ENCODE measurements at regions not wholly inside any gene's neighbourhood (a gene's known extent, or its start where the extent isn't known, plus 50 kb on each side); places are given as distances from the start of the nearest gene placed in this dataset.

DNA sequence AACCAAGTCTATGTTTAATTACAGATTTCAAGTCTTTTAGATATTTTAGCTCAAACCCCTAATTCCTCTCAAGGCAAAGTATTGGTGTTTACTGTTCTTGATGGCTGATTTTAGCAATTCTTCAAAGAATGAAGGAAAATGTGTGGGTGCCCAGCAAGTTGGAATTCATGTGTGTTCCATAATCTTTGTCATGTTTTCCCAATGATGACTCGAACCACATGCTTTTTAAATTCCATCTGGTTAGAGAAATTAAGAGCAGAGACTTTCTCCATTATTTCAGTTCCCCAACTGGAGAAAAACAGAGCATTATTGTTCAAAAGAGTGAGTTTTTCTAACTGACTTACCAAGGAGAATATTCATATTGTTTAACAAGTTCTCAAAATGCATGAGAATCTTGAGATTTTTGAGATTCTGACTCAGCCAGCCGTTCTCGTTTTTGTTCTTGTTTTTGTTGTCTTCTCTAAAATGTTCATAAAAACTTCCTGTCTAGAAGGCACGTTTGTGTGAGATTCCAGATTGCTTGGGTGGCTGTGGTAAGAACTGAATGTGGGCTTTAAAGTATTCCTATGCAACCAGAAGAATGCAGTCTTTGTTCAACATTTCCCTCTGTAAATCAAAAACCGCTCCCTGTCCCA is 404.7 kb downstream of the IRS2 start:
- no peak for DNase-seq (ENCODE audit: low read depth in 2 of 3, low spot score in 2 of 3)

DNA sequence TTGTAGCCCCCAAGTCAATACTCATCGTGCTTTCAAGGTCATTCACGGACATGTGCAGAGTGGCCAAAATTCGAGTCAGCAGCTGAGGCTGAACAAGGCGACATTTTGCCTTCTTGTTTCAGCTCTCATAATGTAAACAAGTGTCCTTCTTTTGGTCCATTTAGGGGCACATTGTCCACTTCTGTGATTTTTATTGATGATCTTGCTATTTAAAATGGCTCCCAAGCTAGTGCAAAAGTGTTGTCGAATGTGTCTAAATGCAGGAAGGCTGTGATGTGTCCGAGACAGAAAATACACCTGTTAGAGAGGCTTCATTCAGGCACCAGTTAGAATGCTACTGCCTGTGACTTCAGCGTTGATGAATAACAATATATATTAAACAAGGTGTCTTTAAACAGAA is 405.9 kb downstream of the IRS2 start:
- no peak for DNase-seq (ENCODE audit: low read depth in 2 of 3, low spot score in 2 of 3)

DNA sequence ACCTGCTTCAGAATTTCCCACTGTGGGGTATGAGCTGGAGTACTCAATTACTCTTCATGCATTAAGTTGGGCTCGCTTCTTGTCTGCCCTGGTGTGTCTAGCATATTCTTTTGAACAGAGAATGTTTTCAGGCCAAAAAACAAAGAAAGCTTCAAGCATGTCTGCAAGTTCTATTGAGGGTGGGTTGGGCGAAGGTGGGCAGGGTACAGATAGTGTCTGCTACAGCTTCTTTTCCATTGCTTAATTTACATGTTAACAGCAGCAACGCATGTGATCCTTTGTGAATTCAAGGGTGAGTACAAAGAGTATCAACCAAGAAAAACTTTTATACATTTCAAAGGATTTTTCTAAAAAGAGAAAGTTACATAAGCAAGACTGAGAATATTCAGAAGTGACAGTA is 406.5 kb downstream of the IRS2 start:
- DNase-seq (ENCODE audit: low read depth in 2 of 3, low spot score in 2 of 3) = no peak

DNA sequence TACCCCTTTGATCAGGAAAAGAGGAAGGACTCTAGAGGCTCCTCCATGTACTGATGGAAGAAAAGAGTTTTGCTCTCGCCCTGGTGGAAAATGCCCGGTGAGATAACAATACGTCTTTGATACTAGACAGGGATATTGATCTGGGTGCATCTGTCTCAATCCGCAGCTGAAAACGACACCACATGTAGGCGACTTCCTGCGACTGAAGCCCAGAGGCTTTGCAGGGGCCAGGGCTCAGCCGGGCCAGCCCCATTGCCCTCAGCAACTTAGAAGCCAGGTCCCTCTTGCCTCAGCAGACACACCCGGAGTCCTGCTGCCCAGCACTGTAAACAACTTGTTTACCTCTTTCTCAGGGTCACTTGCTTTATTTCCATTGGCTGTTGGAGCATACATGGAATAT is 409.4 kb downstream of the IRS2 start:
- no peak for DNase-seq (ENCODE audit: low read depth in 2 of 3, low spot score in 2 of 3)

DNA sequence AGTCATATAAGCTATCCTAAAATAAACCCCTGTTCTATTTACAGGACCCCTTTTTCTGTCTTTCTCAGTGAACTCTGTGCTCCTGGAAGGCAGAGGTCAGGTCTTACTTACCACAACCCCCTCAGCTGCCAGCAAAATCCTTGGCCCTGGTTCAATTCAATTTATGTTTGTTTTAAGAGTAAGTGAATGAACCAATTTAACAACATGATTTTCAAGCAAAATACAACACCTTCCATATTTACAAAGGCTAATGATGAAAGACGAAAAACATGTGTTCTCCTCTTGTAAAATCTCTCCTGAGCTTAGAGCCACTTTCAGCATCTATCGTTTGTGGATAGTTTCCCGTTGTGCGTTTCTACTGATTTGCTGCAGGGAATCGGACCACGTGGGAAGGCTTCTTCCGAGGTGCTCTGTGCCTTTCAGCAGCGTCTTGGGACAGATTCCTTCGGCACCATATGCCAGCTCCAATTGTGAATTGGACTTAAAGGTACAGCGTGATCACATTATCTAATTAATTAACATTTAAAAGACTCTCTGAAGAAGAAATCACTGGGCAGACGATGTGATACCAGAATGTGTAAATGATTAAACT is 411.7 kb downstream of the IRS2 start:
- DNase-seq (ENCODE audit: low read depth in 2 of 3, low spot score in 2 of 3) = no peak

DNA sequence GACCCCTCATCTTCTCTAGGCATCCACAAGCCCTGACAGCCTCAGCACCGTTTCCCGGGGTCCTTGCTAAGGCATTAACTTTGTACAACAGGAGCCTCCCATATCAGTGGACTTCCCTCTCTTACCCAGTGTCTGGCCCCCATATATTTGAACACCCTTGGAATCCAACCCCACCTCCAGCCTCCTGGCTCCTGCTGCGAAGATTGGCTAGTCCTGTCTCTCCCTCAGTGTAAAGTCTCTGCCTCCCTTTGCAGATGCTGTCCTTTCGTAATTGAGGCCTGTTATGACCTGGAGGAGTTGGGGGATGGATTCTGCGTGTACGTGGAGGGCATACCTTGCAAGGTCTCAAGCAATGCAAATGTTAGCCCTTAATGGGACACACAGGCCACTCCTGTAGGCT is 413.7 kb downstream of the IRS2 start:
- no peak for DNase-seq (ENCODE audit: low read depth in 2 of 3, low spot score in 2 of 3)

DNA sequence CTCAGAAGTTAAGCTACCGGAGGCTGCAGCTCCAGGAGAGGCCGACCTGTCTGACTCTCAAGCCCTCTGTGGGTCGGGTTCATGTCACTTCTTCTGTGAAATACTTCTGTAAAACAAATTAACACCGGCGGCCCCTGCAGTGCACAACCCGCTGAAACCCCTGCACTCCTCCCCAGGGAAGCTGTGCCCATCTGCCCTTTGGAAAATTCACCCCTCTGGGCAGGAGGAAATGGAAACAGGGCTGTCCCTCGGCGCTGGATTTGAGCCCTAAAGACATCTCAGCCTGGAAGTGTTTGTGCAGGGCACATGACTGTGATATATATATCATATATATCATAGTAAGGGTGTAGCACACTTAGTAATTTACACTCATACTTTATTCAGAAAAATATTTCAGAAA is 415.3 kb downstream of the IRS2 start:
- DNase-seq (ENCODE audit: low read depth in 2 of 3, low spot score in 2 of 3) = no peak

DNA sequence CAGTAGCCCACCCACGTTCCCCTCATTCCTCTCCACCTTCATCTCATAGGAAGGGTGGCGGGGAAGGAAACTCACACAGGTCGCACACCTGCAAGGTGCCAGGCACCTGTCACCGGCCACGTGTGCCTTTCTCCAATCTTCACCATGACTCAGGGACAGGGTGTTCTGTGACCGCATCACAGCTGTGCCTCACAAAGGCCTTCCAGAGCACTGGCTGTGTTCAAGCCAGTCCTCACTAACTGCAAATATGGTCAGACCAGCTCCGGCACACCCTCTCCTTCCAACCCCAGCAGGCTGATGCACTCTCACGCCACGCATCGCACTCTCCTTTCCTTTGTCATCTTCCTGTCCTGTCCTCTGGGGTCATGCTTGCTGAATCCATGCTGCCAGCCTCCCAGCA is 415.9 kb downstream of the IRS2 start:
- no peak for DNase-seq (ENCODE audit: low read depth in 2 of 3, low spot score in 2 of 3)

DNA sequence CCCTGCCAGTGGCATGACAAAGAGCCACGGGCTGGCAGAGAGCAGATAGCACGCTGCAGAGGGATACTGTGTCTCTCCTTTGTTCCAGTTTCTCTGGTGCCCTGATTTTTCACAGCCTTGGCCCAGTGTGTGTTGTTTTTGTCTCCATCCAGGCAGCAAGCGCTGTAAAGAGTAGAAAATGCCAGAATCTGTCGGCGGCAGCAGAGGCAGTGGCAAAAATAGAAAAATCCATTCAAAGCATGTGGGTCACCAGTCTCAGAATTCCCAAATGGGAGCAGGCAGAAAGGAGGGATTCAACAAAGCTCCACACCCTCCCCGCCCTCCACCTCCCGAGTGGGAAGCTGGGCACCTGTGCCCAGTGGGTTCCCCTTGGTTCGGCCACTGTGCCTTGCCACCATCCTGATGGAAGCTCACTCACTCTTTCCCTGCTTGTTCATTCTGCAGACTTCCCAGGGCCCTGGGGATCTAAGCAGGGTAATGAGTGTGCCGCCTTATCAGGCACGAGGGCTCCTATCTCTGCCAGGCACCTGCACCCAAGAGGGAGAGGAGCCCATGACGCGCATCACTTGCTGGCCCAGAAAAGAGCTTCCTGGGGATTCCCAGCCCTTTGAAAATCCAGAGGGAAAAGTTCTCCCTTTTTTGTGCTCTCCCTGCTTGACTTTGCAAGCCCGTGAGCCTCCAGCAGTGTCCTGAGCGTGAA is 416.9 kb downstream of the IRS2 start:
- DNase-seq (ENCODE audit: low read depth in 2 of 3, low spot score in 2 of 3) = no peak

DNA sequence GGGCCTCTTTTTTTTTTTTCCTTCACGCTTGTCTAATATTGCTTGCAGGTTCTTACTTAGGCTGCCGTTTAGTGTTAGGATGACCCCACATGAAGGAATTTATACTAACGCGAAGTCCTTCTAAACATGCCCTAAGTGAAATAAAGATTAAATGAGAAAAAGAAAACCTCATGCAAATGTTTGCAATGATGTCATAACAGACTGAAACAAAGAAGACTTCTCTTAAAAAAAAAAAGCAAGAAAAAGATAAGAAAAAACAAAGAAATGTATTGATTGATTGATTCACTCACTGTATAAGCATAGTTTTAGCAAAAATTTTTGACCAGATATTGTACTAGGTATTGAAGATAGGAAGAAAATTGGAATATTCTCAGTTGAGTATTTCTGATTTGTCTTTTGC is 418.2 kb downstream of the IRS2 start:
- DNase-seq (ENCODE audit: low read depth in 2 of 3, low spot score in 2 of 3) = no peak

DNA sequence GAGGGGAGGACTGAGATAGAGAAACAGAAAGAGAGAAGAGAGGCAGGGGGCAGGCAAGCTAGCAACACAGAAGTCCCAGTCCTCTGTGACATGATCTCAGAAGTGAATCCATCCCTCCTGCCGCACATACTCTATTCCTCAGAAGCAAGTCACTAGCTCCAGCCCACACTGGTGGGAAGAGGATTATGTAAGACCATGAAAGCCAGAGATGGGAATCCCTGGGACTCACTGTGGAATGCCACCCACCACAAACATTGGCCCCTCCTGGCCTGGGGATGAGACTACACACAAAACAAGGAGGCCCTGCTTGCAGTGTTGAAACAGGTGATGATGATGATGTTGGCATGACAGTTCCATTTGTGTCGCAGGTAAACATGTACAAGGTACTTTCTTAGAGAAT is 419.9 kb downstream of the IRS2 start:
- DNase-seq (ENCODE audit: low read depth in 2 of 3, low spot score in 2 of 3) = no peak

DNA sequence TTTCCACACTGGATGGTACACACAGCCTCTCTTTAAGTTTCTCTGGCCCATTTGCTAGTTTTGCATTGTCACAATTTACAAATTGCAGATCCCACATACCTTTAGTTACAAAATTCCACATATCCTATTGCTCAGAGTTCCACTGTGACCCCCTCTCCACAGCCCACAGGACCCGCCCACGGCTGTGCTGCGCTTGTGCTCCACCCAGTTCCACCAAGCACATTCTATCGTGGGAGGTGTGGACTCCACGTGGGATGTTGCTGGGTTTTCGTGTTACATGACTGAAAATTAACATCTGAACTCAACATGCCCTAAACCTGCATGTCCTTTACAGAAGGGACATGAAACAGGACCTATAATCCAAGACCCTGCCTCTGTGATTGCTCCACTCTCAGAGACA is 423.0 kb downstream of the IRS2 start:
- no peak for DNase-seq (ENCODE audit: low read depth in 2 of 3, low spot score in 2 of 3)

DNA sequence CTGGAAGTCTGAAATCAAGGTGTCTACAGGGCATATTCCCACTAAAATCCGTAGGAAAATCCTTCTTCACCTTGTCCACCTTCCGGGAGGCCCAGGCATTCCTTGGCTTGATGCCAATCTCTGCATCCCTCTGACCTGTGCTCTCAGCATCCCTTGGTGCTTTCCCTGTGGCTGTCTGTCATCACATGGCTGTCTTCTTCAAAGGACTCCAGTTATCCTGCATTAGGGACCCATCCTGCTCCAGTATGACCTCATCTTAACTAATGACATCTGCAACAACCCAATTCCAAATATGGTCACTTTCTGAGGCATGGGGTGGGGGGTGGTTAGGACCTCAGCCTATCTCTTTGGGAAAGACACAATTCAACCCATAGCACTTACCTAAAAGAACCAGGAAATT is 423.8 kb downstream of the IRS2 start:
- DNase-seq (ENCODE audit: low read depth in 2 of 3, low spot score in 2 of 3) = no peak

DNA sequence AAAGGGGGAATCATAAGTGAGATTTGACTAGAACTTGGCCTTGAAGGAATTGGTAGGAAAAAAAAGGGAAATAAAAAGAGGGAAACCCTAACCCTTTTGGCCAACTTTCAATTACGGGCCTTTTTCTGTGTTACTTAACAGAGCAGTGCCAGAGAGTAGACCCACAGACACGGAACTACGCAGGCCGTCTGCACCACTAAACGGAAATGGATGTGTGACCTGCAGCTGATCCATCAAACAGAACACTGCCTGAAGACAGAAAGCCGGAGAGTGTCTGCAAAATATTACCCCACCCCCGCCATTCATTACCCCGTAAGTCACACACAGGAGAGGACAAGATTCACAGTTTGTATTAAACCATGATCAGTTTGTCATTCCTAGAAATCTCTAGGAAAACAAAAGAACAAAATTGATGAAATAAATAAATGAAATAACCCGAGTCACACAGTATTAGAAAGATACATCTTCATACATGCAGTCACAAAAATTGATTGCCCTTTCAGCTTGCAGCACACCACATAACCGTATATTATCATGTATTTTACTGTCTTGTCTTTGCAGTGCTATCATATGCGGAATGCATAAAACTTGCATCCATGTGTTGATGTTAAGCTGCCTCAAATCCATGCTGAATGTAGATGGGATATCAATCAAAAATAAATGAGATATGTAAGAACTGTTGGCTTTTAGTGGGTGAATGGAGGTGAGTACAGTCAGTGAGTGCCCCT is 424.7 kb downstream of the IRS2 start:
- DNase-seq (ENCODE audit: low read depth in 2 of 3, low spot score in 2 of 3) = peak in 1 of 3 donors; percentile 6

DNA sequence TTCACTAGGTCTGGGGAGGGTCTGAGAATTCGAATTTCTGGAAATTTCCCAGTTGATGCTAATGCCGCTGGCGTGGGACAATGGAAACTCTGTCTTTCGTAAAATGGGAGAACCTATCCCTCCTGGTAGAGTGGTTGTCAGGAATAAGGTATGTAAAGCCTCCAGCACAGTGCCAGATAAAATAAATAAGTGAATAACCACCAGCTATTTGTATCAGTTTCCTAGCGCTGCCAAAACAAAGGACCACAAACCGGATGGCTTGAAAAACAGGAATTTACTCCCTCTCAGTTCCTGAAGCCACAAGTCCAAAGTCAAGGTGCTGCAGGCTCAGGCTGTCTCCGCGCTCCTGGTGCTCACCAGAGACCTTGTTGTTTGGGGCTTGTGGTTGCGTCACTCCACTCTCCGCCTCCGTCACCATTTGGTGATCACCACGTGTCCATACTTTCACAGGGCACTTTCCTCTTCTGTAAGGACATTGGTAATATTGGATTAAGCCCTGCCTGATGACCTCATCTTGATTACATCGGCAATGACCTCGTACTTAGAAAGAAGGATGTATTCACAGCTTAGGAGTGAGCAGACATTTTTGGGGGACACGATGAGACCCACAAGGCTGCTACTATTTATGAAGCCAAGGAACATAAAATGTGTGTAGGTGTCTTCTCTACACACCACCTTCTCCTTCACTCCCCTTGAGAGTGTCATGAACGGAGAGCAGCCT is 428.5 kb downstream of the IRS2 start:
- DNase-seq (ENCODE audit: low read depth in 2 of 3, low spot score in 2 of 3) = no peak

DNA sequence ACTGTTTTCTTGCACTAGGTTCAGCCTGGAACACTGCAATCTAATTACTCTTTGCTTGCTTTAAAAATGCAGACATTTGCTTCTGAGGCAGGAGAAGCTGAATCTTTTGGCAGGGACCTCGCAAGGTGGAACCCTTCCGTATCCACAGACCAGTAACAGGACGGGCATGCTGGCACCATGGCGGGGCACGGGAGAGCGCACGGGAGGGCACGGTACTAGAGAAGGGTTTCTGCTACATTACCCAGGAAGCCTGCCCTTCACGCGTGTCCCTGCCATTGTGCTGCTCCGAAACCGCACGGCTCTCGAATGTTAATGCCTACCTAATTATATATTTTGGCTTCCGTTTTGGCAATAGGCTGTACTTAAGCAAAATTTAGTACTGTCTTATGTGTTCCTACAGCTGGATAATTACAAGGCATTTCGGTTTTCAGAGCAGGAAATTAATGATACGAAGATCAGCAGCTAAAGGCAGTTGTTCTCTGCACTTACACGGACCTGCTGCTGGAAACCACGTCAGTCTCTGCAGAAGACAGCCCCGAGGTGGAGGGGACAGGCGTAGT is 430.4 kb downstream of the IRS2 start:
- DNase-seq (ENCODE audit: low read depth in 2 of 3, low spot score in 2 of 3) = no peak

DNA sequence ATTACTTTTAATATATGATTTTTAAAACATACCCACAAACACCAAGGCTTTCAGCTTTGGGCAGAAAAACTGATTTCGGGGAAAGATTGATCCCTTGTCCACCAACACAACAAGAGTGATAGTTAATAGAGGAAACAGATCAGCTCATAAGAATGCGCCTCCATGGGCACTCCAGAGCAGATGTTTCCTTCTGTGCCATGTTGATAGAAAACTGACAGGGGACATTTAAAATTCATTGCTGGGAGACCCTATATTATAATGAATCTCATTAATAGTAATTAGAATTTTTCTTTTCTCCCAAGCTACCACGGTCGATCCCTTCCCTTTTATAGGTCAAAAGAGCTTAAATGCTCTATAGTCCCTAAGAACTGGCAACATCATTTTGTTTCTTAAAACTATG is 431.2 kb downstream of the IRS2 start:
- DNase-seq (ENCODE audit: low read depth in 2 of 3, low spot score in 2 of 3) = no peak

DNA sequence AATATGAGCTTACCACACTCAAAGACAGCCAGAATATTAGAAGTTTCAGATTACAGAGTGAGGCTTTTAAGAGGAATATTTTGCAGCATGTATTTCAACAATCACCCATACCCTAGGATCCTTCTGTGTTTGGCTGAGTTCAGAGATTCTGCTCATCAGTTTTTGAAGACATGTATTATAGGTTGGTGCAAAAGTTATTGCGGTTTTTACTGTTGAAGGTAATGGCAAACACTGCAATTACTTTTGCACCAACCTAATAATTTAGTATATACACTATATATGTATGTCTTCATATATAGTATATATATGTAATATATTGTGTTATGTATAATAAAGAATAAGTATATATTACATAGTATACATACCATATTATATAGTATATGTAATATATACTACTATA is 435.1 kb downstream of the IRS2 start:
- DNase-seq (ENCODE audit: low read depth in 2 of 3, low spot score in 2 of 3) = no peak

DNA sequence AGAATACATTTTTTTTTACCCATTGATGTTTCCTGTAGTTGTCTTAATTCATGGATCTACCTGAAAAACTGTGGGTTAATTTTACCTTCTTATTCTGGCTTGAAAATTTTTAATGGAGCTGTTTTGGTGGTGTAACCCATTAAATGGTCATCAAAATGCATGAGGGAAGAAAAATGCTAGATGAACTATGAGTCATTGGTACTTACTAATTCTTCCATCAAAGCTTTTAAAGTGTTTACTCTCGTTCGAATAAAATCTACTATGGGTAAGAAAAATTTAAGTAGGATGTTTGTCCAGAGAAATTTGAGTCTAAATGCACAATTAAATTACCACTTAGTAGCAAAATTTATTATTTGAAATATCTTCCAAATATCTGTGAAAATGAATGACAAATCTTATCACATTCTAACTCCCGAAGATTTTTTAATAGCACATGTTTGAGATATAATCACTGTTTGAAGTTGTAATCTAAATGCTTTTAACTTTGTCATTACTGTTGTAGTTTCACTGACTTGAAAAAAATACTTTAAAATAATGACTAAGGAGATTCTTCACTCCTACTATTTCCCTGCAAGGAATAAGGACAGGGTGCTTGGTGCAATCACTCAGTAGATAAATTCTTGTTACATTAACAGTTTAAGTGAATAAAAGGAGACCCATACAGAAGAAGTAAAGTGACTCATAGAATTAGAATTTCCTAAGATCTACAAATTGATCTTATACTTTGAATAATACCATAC is 437.7 kb downstream of the IRS2 start:
- DNase-seq (ENCODE audit: low read depth in 2 of 3, low spot score in 2 of 3) = no peak

DNA sequence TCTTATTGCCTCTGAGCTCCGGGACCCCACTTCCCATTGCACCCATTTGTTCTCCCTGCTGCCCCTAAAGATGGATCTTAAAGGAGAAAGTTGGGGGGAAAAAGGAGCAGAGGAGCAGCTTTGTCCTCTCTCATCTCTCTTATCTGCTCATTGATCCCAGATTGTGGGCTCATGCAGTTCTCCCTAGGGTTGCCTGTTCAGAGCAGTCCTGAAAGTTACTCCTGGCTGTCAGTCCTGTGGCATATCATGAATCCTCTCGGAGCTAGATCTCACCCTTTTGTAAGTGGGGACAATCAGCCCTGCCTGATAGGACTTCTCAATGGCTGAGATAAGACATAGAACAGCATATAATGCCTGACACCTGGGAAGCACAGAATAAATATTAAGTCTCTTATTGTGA is 440.3 kb downstream of the IRS2 start:
- DNase-seq (ENCODE audit: low read depth in 2 of 3, low spot score in 2 of 3) = no peak

Measured in hematopoietic multipotent progenitor cell (in vitro differentiated cells).